H9 (cell line): ENCODE measurements at regions not wholly inside any gene's neighbourhood (a gene's known extent, or its start where the extent isn't known, plus 50 kb on each side); places are given as distances from the start of the nearest gene placed in this dataset.

Source experiments
- DNase-seq: peaks from one replicate; pipeline ENCODE4 v3.0.0-alpha.2; 2017
- H2AFZ ChIP-seq: one replicate; pipeline ENCODE4 v1.6.1; 2013; ENCODE audit warnings: mild to moderate bottlenecking, low read length, control low read depth, moderate library complexity
- H2AK5ac ChIP-seq: 2 replicates; pipeline ENCODE4 v1.6.1; 2013; ENCODE audit warnings: low read length, control low read depth, mixed read lengths; ENCODE audit not compliant: insufficient read length
- H2BK120ac ChIP-seq: one replicate; pipeline ENCODE4 v1.6.1; 2013; ENCODE audit warnings: low read depth, mild to moderate bottlenecking, low read length, control low read depth, inconsistent platforms; ENCODE audit not compliant: poor library complexity, severe bottlenecking
- H2BK12ac ChIP-seq: 2 replicates; pipeline ENCODE4 v1.6.1; 2013; ENCODE audit warnings: low read length, control low read depth, mixed read lengths, low read depth; ENCODE audit not compliant: insufficient read length
- H2BK15ac ChIP-seq: 2 replicates; pipeline ENCODE4 v1.6.1; 2013; ENCODE audit warnings: low read depth, low read length, control low read depth
- H2BK20ac ChIP-seq: one replicate; pipeline ENCODE4 v1.6.1; 2013; ENCODE audit warnings: low read depth, mild to moderate bottlenecking, low read length, control low read depth, inconsistent platforms; ENCODE audit not compliant: poor library complexity, severe bottlenecking
- H2BK5ac ChIP-seq: 2 replicates; pipeline ENCODE4 v1.6.1; 2013; ENCODE audit warnings: low read length, control low read depth, mixed read lengths; ENCODE audit not compliant: insufficient read length
- H3K14ac ChIP-seq: 2 replicates; pipeline ENCODE4 v1.6.1; 2013; ENCODE audit warnings: low read length, control low read depth; ENCODE audit not compliant: insufficient read depth
- H3K18ac ChIP-seq: 2 replicates; pipeline ENCODE4 v1.6.1; 2013; ENCODE audit warnings: low read depth, mild to moderate bottlenecking, mixed read lengths, low read length, control low read depth; ENCODE audit not compliant: insufficient read length
- H3K23ac ChIP-seq: 2 replicates; pipeline ENCODE4 v1.6.1; 2013; ENCODE audit warnings: low read length, control low read depth, mixed read lengths, low read depth; ENCODE audit not compliant: insufficient read length
- H3K23me2 ChIP-seq: 2 replicates; pipeline ENCODE4 v1.6.1; 2013; ENCODE audit warnings: low read depth, mild to moderate bottlenecking, mixed read lengths, low read length, control low read depth; ENCODE audit not compliant: insufficient read length, poor library complexity, severe bottlenecking
- H3K27ac ChIP-seq: 2 replicates; pipeline ENCODE4 v1.5.1; 2013; ENCODE audit warnings: low read length, control low read depth, mixed read lengths, low read depth; ENCODE audit not compliant: insufficient read length
- H3K27me3 ChIP-seq: 2 replicates; pipeline ENCODE4 v1.6.1; 2013; ENCODE audit warnings: low read length, control low read depth, inconsistent platforms; ENCODE audit not compliant: insufficient read depth
- H3K4ac ChIP-seq: 2 replicates; pipeline ENCODE4 v1.6.1; 2013; ENCODE audit warnings: low read depth, mild to moderate bottlenecking, control low read depth, inconsistent platforms, low read length, moderate library complexity
- H3K4me1 ChIP-seq: 2 replicates; pipeline ENCODE4 v1.6.1; 2013; ENCODE audit warnings: low read length, control low read depth, inconsistent platforms; ENCODE audit not compliant: insufficient read depth
- H3K4me2 ChIP-seq: 2 replicates; pipeline ENCODE4 v1.6.1; 2013; ENCODE audit warnings: low read length, control low read depth, mixed read lengths; ENCODE audit not compliant: insufficient read length, insufficient read depth
- H3K56ac ChIP-seq: 2 replicates; pipeline ENCODE4 v1.6.1; 2013; ENCODE audit warnings: low read depth, mild to moderate bottlenecking, mixed read lengths, low read length, control low read depth; ENCODE audit not compliant: insufficient read length
- H3K79me1 ChIP-seq: 2 replicates; pipeline ENCODE4 v1.6.1; 2013; ENCODE audit warnings: low read depth, mild to moderate bottlenecking, moderate library complexity, low read length, control low read depth, inconsistent platforms; ENCODE audit not compliant: insufficient read depth, poor library complexity, severe bottlenecking
- H3K79me2 ChIP-seq: 2 replicates; pipeline ENCODE4 v1.6.1; 2013; ENCODE audit warnings: low read length, control low read depth, inconsistent platforms; ENCODE audit not compliant: insufficient read depth
- H3K9ac ChIP-seq: 2 replicates; pipeline ENCODE4 v1.6.1; 2013; ENCODE audit warnings: low read length, control low read depth, mixed read lengths; ENCODE audit not compliant: insufficient read length; ENCODE audit errors: extremely low read depth
- H3K9me3 ChIP-seq: one replicate; pipeline ENCODE4 v1.6.1; 2013; ENCODE audit warnings: low read depth, low read length, inconsistent platforms; ENCODE audit not compliant: control insufficient read depth
- H3T11ph ChIP-seq: one replicate; pipeline ENCODE4 v1.6.1; 2013; ENCODE audit warnings: mild to moderate bottlenecking, low read length, control low read depth, inconsistent platforms
- H4K20me1 ChIP-seq: one replicate; pipeline ENCODE4 v1.6.1; 2013; ENCODE audit not compliant: control insufficient read depth, insufficient read length, insufficient read depth
- H4K5ac ChIP-seq: 2 replicates; pipeline ENCODE4 v1.6.1; 2013; ENCODE audit warnings: low read depth, mild to moderate bottlenecking, mixed read lengths, low read length, control low read depth; ENCODE audit not compliant: insufficient read length
- H4K8ac ChIP-seq: replicated peaks from 2 replicates; pipeline ENCODE4 v1.6.1; 2013; ENCODE audit warnings: low read length, control low read depth, mixed read lengths, low read depth; ENCODE audit not compliant: insufficient read length
- H4K91ac ChIP-seq: 2 replicates; pipeline ENCODE4 v1.6.1; 2013; ENCODE audit warnings: low read depth, mild to moderate bottlenecking, moderate library complexity, mixed read lengths, low read length, control low read depth; ENCODE audit not compliant: insufficient read length
- H3K27ac Mint-ChIP-seq, 3 experiments: 2 replicates in 2 of 3; 3 replicates in 1 of 3; pipeline ENCODE4 v1.8.0; 2020 to 2021; ENCODE audit warnings: mixed read lengths in 3 of 3, mild to moderate bottlenecking in 1 of 3, moderate library complexity in 1 of 3
- H3K27me3 Mint-ChIP-seq: 2 replicates; pipeline ENCODE4 v1.8.0; 2021; ENCODE audit warnings: low read depth, mild to moderate bottlenecking, moderate library complexity, mixed read lengths
- H3K36me3 Mint-ChIP-seq, 3 experiments: 2 replicates in 2 of 3; 3 replicates in 1 of 3; pipeline ENCODE4 v1.8.0; 2020 to 2021; ENCODE audit warnings: low read depth in 3 of 3, mixed read lengths in 3 of 3; ENCODE audit not compliant: insufficient read depth in 1 of 3
- H3K4me1 Mint-ChIP-seq, 2 experiments: 2 replicates each; pipeline ENCODE4 v1.8.0; 2020; ENCODE audit warnings: mixed read lengths in 2 of 2
- H3K4me3 Mint-ChIP-seq, 2 experiments: 2 replicates in 1 of 2; 3 replicates in 1 of 2; pipeline ENCODE4 v1.8.0; 2020 to 2021; ENCODE audit warnings: mild to moderate bottlenecking in 2 of 2, mixed read lengths in 2 of 2, moderate library complexity in 1 of 2
- H3K9me3 Mint-ChIP-seq, 2 experiments: 2 replicates in 1 of 2; 3 replicates in 1 of 2; pipeline ENCODE4 v1.8.0; 2020; ENCODE audit warnings: mild to moderate bottlenecking in 2 of 2, mixed read lengths in 2 of 2, moderate library complexity in 1 of 2
- CTCF ChIP-seq: fragments of 200-600 bp; sonication (generic); conservative IDR thresholded peaks from 3 replicates; pipeline ENCODE4 v1.8.0; 2021; ENCODE audit warnings: antibody characterized with exemption, mild to moderate bottlenecking
- WGBS: extraction: QIAGEN DNeasy Blood & Tissue Kit; methylation state at CpG from one replicate; pipeline ENCODE4 v1.1.7; 2013; ENCODE audit warnings: missing lambda C conversion rate, low lambda C conversion rate, mixed read lengths; ENCODE audit not compliant: insufficient read length; ENCODE audit errors: extremely low coverage; 5-methylcytosine and 5-hydroxymethylcytosine counted together

- no peak overlapping the region for H2BK12ac ChIP-seq
- H2BK5ac ChIP-seq, result no peak overlapping the region
- no peaks in the 10 kb centered on the region for H4K20me1 ChIP-seq
- peaks cover 18 to 33% (median 18%) of the 10 kb centered on the region in 3 experiments for H3K36me3 Mint-ChIP-seq
- no peak overlapping the region for H3T11ph ChIP-seq
- no peak overlapping the region for H4K8ac ChIP-seq
- no peak overlapping the region for H3K4me2 ChIP-seq
- no peak overlapping the region for H4K5ac ChIP-seq
- H3K27me3 ChIP-seq, result no peaks in the 10 kb centered on the region
- H3K4me1 Mint-ChIP-seq, result peaks cover 0 to 8% of the 10 kb centered on the region in 2 experiments; a peak in 1 of 4 replicates
- H3K4me3 Mint-ChIP-seq, result no peak overlapping the region
- H3K9me3 Mint-ChIP-seq, result peaks cover 32 to 40% of the 10 kb centered on the region in 2 experiments
- no peak overlapping the region for H3K27ac Mint-ChIP-seq
- H3K56ac ChIP-seq, result no peak overlapping the region
- no peak overlapping the region for H2AK5ac ChIP-seq
- no peak overlapping the region for H3K23ac ChIP-seq
- peaks cover 5% of the 10 kb centered on the region for H3K9me3 ChIP-seq
- TF ChIP-seq CTCF, result no peak
- H3K27me3 Mint-ChIP-seq, result peaks cover 2% of the 10 kb centered on the region
- DNase-seq, result no peak
- no peak overlapping the region for H2BK15ac ChIP-seq
- H3K4ac ChIP-seq, result no peak overlapping the region
- H3K18ac ChIP-seq, result no peak overlapping the region
- H2BK120ac ChIP-seq, result no peak overlapping the region
- no peak overlapping the region for H3K14ac ChIP-seq
- H3K9ac ChIP-seq, result no peak overlapping the region
- no peak overlapping the region for H2BK20ac ChIP-seq
- no peaks in the 10 kb centered on the region for H3K79me2 ChIP-seq
- no peak overlapping the region for H3K27ac ChIP-seq
- no CpG with 5 or more reads among the region's 4 CpGs for WGBS
- H3K23me2 ChIP-seq, result no peaks in the 10 kb centered on the region
- no peak overlapping the region for H2AFZ ChIP-seq
- H4K91ac ChIP-seq, result no peak overlapping the region
- no peaks in the 10 kb centered on the region for H3K79me1 ChIP-seq
- no peaks in the 10 kb centered on the region for H3K4me1 ChIP-seq
These were observed 361.1 kb upstream of the ZNF521 start for GRCh38 chr18:25713103-25713502.
